ENCODE measurements at regions not wholly inside any gene's neighbourhood (a gene's known extent, or its start where the extent isn't known, plus 50 kb on each side); places are given as distances from the start of the nearest gene placed in this dataset.
"Not testable (repeated sequence)": the region's sequence is repeated elsewhere in the genome, so short reads cannot be mapped to it uniquely, and the experiment has no call there.

DNA sequence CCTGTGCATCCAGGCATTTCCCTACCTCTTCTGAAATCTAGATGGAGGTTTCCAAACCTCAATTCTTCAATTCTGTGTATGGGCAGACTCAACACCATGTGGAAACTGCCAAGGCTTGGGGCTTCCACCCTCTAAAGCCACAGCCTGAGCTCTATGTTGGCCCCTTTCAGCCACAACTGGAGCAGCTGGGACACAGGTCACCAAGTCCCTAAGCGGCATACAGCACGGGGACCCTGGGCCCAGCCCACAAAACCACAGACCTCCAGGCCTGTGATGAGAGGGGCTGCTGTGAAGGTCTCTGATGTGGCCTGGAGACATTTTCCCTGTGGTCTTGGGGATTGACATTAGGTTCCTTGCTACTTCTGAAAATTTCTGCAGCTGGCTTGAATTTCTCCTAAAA lies 255.4 kb downstream of the TDRD15 start:
- WGBS (ENCODE audit: low lambda C conversion rate): no CpG with 5 or more reads among the region's 2 CpGs
- H3K9ac ChIP-seq (ENCODE audit: insufficient read depth, low read depth, low read length): no peak overlapping the region
- no peak for ATAC-seq
- DNase-seq (ENCODE audit: low spot score): no peak
- no peak overlapping the region for H3K4me3 ChIP-seq (replicated peaks in 1 of 3; ENCODE audit: insufficient read depth in 1 of 3, low read depth in 2 of 3, low read length in 3 of 3)
- H3K9me3 ChIP-seq (ENCODE audit: low read length): no peaks in the 10 kb centered on the region
- no peak overlapping the region for H3K4me2 ChIP-seq (ENCODE audit: low read depth, low read length)
- H4K20me1 ChIP-seq (ENCODE audit: insufficient read depth, low read length): no peaks in the 10 kb centered on the region
- in situ Hi-C loops (cut with HindIII; ENCODE audit: extremely low pct_ligation_motif_present, low pct_unique_long_range_greater_than_20kb) (no loop called here), intact Hi-C loops (cut with micrococcal nuclease; ENCODE audit: unreplicated experiment) (no loop called here)
- ChIA-PET POLR2A (no interaction called here), CTCF (ENCODE audit: low intra/inter-chr PET ratio, low total read pairs) (no interaction called here)
- no peaks in the 10 kb centered on the region for H3K4me1 ChIP-seq (ENCODE audit: insufficient read depth, low read length)
- H3K79me2 ChIP-seq (ENCODE audit: insufficient read depth, low read length): no peaks in the 10 kb centered on the region
- 0 out of 5 replicates have a peak, but pooled peaks cover 0 to 3% of the 10 kb centered on the region in 2 experiments for H3K27me3 ChIP-seq (ENCODE audit: control insufficient read depth in 1 of 2, insufficient read depth in 2 of 2, low read length in 2 of 2)
- FAIRE-seq: no peak
- TF ChIP-seq DNMT1 (CRISPR knock-in tag; IDR thresholded peaks at IDR 0.05) (no peak), ZFAT (CRISPR knock-in tag; conservative IDR thresholded peaks at IDR 0.05) (no peak), KLF9 (CRISPR knock-in tag; IDR thresholded peaks at IDR 0.05; ENCODE audit: low read depth) (no peak)
- TF ChIP-seq, protein P1, sequence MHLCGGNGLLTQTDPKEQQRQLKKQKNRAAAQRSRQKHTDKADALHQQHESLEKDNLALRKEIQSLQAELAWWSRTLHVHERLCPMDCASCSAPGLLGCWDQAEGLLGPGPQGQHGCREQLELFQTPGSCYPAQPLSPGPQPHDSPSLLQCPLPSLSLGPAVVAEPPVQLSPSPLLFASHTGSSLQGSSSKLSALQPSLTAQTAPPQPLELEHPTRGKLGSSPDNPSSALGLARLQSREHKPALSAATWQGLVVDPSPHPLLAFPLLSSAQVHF (CRISPR knock-in tag; IDR thresholded peaks at IDR 0.05): no peak
- TF ChIP-seq, protein P2, sequence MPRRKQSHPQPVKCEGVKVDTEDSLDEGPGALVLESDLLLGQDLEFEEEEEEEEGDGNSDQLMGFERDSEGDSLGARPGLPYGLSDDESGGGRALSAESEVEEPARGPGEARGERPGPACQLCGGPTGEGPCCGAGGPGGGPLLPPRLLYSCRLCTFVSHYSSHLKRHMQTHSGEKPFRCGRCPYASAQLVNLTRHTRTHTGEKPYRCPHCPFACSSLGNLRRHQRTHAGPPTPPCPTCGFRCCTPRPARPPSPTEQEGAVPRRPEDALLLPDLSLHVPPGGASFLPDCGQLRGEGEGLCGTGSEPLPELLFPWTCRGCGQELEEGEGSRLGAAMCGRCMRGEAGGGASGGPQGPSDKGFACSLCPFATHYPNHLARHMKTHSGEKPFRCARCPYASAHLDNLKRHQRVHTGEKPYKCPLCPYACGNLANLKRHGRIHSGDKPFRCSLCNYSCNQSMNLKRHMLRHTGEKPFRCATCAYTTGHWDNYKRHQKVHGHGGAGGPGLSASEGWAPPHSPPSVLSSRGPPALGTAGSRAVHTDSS (CRISPR knock-in tag; conservative IDR thresholded peaks at IDR 0.05): no peak
- no peak overlapping the region for H2AFZ ChIP-seq (ENCODE audit: low read length)
- H3K36me3 ChIP-seq (replicated peaks in 1 of 2; ENCODE audit: control insufficient read depth in 1 of 2, insufficient read depth in 2 of 2, low read length in 2 of 2): no peaks in the 10 kb centered on the region
- H3K27ac ChIP-seq (ENCODE audit: extremely low read length, insufficient read depth, low read length): no peak overlapping the region
- BruUV-seq (replicated peaks): no TSS peak

DNA sequence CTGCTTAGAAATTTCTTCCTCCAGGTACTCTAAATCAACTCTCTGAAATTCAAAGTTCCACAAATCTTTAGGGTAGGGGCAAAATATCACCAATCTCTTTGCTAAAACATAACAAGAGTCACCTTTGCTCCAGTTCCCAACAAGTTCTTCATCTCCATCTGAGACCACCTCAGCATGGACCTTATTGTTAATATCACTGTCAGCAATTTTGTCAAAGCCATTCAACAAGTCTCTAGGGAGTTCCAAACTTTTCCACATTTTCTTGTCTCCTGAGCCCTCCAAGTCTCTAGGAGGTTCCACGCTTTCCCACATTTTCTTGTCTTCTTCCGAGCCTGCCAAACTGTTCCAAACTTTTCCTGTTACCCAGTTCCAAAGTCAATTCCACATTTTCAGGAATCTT lies 255.9 kb downstream of the TDRD15 start:
- intact Hi-C loops (cut with micrococcal nuclease; ENCODE audit: unreplicated experiment); in situ Hi-C loops (cut with HindIII; ENCODE audit: extremely low pct_ligation_motif_present, low pct_unique_long_range_greater_than_20kb): not testable (repeated sequence)

More for the DNA sequence above, 255.9 kb downstream of the TDRD15 start:
- CTCF ChIA-PET (ENCODE audit: low intra/inter-chr PET ratio, low total read pairs); DNase-seq (ENCODE audit: low spot score); H4K20me1 ChIP-seq (ENCODE audit: insufficient read depth, low read length); H3K9me3 ChIP-seq (ENCODE audit: low read length); FAIRE-seq; H3K4me1 ChIP-seq (ENCODE audit: insufficient read depth, low read length); POLR2A ChIA-PET; H3K9ac ChIP-seq (ENCODE audit: insufficient read depth, low read depth, low read length); H3K79me2 ChIP-seq (ENCODE audit: insufficient read depth, low read length); ATAC-seq; H3K27ac ChIP-seq (ENCODE audit: extremely low read length, insufficient read depth, low read length); H3K36me3 ChIP-seq (replicated peaks in 1 of 2; ENCODE audit: control insufficient read depth in 1 of 2, insufficient read depth in 2 of 2, low read length in 2 of 2); H3K4me3 ChIP-seq (replicated peaks in 1 of 3; ENCODE audit: insufficient read depth in 1 of 3, low read depth in 2 of 3, low read length in 3 of 3); H3K27me3 ChIP-seq (ENCODE audit: control insufficient read depth in 1 of 2, insufficient read depth in 2 of 2, low read length in 2 of 2); H3K4me2 ChIP-seq (ENCODE audit: low read depth, low read length); BruUV-seq (replicated peaks); H2AFZ ChIP-seq (ENCODE audit: low read length): not testable (repeated sequence)
- WGBS (ENCODE audit: low lambda C conversion rate): 6% methylated on average over 2 of the region's 2 CpGs
- TF ChIP-seq MAFF (IDR thresholded peaks at IDR 0.05; ENCODE audit: low read depth, low read length): peak; percentile 56; the same call in 1 of the 2 replicates
- TF ChIP-seq MAFK (conservative IDR thresholded peaks at IDR 0.05 in 1 of 2, IDR thresholded peaks at IDR 0.05 in 1 of 2; ENCODE audit: low read length in 2 of 2): peak; percentile 47 to 71; a peak in 3 of 4 replicates

Measured in HepG2 (cell line).